ENCODE measurements at regions not wholly inside any gene's neighbourhood (a gene's known extent, or its start where the extent isn't known, plus 50 kb on each side); places are given as distances from the start of the nearest gene placed in this dataset.

DNA sequence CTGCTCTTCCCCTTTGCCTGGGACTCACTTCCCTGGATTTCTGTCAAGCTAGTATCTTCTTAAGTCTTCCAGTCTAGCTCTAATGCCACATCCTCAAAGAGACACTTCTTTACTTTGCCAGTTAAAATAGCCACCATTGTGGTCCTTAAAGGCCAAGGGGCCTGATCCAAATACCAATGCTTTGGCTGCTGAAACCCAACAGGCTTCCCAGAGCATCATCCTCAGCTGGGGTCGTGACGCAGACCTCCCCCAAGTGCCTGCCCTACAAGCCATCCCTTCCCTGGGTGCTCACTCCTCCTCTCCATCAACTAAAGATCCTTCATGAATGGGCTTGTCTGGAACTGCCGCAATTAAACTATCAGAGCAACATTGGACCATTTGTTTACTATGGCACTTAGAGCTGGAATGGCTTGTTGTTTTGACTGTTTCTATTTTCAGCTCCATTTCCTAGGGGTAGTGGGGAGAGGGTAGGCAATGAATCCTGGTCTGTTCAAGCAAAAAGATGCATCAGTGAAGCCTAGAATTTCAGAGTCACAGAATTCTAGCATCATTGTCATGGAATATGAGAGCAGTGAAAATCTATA, 79.6 kb upstream of the SIRPA start:
- TF ChIP-seq CTCF (IDR thresholded peaks at IDR 0.05) (no peak), POLR2A (IDR thresholded peaks at IDR 0.05) (no peak)
